Ascending aorta (tissue), 2 donors: ENCODE measurements at regions not wholly inside any gene's neighbourhood (a gene's known extent, or its start where the extent isn't known, plus 50 kb on each side); places are given as distances from the start of the nearest gene placed in this dataset.

Source experiments
- DNase-seq, 2 donors: peaks; one replicate each; pipeline ENCODE4 v3.0.0-alpha.2; 2019; ENCODE audit warnings: low spot score in 2 of 2
- H3K27ac ChIP-seq, 2 donors: fragments of 200-600 bp; sonication (generic); one replicate each; pipeline ENCODE4 v1.5.1; 2016 to 2017; ENCODE audit warnings: mild to moderate bottlenecking in 1 of 2
- H3K27me3 ChIP-seq: fragments of 200-600 bp; sonication (generic); one replicate; pipeline ENCODE4 v1.5.1; 2017
- H3K36me3 ChIP-seq, 2 donors: fragments of 200-600 bp; sonication (generic); one replicate each; pipeline ENCODE4 v1.5.1; 2016
- H3K4me1 ChIP-seq, 2 donors: fragments of 200-600 bp; sonication (generic); one replicate each; pipeline ENCODE4 v1.5.1; 2016 to 2017; ENCODE audit warnings: mild to moderate bottlenecking in 1 of 2
- H3K4me3 ChIP-seq, 2 donors: fragments of 200-600 bp; sonication (generic); one replicate each; pipeline ENCODE4 v1.5.1; 2016 to 2017; ENCODE audit warnings: mild to moderate bottlenecking in 1 of 2
- H3K9me3 ChIP-seq, 2 donors: fragments of 200-600 bp; sonication (generic); one replicate each; pipeline ENCODE4 v1.5.1; 2016
- intact Hi-C: fragments of 100-400 bp; cut with DNase I; formaldehyde crosslinking; loops from one replicate; pipeline ENCODE4 v1.15.1; 2023
- TF ChIP-seq, protein P1 (sequence below), 3 experiments: fragments of 200-600 bp in 2 of 3; fragments of 450-650 bp in 1 of 3; sonication (generic) in 2 of 3; IDR thresholded peaks; one replicate each; pipeline ENCODE4 v1.5.1; 2016 to 2019; ENCODE audit warnings: antibody characterized with exemption in 3 of 3, mild to moderate bottlenecking in 1 of 3, moderate library complexity in 1 of 3

DNA sequence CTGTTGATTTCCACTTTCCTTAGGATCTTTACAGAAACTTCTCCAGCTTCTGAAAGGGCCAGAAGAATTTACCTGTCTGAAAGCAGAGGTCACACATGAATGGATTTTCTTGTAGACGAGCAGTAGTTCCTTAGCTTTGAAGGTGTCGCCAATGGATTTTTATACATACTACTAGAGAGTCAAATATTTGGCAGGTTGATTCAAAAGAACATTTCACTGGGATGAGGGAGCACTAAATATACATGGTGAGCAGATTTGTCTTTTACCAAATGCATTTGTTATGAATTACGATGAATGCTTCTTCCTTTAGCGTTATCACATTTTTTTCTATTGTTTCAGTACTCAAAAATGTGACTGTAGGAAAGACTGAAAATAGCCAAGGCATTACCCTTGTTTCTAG is 162.3 kb downstream of the PAX1 start:
- no peaks in the 10 kb centered on the region for H3K9me3 ChIP-seq
- H3K36me3 ChIP-seq = no peaks in the 10 kb centered on the region
- no peak overlapping the region for H3K27ac ChIP-seq
- no peak overlapping the region for H3K4me3 ChIP-seq
- H3K27me3 ChIP-seq = no peaks in the 10 kb centered on the region
- no peak for DNase-seq
- TF ChIP-seq, protein P1, sequence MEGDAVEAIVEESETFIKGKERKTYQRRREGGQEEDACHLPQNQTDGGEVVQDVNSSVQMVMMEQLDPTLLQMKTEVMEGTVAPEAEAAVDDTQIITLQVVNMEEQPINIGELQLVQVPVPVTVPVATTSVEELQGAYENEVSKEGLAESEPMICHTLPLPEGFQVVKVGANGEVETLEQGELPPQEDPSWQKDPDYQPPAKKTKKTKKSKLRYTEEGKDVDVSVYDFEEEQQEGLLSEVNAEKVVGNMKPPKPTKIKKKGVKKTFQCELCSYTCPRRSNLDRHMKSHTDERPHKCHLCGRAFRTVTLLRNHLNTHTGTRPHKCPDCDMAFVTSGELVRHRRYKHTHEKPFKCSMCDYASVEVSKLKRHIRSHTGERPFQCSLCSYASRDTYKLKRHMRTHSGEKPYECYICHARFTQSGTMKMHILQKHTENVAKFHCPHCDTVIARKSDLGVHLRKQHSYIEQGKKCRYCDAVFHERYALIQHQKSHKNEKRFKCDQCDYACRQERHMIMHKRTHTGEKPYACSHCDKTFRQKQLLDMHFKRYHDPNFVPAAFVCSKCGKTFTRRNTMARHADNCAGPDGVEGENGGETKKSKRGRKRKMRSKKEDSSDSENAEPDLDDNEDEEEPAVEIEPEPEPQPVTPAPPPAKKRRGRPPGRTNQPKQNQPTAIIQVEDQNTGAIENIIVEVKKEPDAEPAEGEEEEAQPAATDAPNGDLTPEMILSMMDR (IDR thresholded peaks at IDR 0.05) = no peak
- intact Hi-C loops = no loop called here
- H3K4me1 ChIP-seq = no peaks in the 10 kb centered on the region

DNA sequence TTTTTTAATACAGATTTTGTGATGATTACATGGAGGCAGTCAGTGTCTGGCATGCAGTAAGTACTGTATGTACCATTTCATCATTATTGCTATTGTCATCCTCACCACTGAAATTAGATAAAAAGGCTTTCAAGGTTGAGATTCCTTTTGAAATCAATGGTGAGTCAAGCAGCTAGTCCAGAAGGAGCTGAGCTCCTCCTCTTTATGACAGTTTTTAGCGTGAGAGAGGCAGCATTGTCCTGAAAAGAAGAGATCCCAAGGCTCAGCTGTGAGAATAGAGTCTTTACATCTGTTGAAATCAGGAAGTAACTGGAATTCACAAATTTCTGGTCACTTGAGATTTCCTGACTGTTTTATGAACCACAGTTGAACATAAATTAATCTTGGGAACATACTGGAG is 161.9 kb downstream of the PAX1 start:
- H3K36me3 ChIP-seq = no peaks in the 10 kb centered on the region
- no peaks in the 10 kb centered on the region for H3K4me1 ChIP-seq
- no peak overlapping the region for H3K27ac ChIP-seq
- H3K4me3 ChIP-seq = no peak overlapping the region
- TF ChIP-seq, protein P1 (IDR thresholded peaks at IDR 0.05) = no peak
- no peaks in the 10 kb centered on the region for H3K27me3 ChIP-seq
- no peak for DNase-seq
- H3K9me3 ChIP-seq = no peaks in the 10 kb centered on the region
- intact Hi-C loops = no loop called here

DNA sequence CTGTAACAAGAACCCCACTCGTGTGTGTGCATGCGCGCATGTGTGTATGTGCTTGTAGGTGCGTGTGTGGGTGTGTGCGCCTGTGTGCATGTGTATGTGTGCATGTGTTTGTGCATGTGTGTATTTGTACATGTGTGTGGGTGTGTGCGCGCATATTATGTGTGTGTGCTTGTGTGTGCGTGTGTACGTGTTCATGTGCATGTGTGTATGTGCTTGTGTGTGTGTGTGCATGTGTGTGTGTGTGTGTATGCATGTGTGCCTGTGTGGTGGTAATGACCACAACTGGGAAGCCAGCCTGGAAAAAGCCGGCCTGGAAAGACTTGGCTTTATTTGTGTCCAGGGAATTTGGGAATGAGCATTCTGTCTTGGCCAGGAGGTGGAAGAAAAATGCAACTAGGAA is 157.5 kb downstream of the PAX1 start:
- intact Hi-C loops = no loop called here
- Histone ChIP-seq H3K27ac (no peak overlapping the region), H3K27me3 (no peaks in the 10 kb centered on the region), H3K4me3 (no peak overlapping the region), H3K36me3 (no peaks in the 10 kb centered on the region), H3K9me3 (no peaks in the 10 kb centered on the region), H3K4me1 (no peaks in the 10 kb centered on the region)
- no peak for DNase-seq
- TF ChIP-seq, protein P1 (IDR thresholded peaks at IDR 0.05) = no peak

DNA sequence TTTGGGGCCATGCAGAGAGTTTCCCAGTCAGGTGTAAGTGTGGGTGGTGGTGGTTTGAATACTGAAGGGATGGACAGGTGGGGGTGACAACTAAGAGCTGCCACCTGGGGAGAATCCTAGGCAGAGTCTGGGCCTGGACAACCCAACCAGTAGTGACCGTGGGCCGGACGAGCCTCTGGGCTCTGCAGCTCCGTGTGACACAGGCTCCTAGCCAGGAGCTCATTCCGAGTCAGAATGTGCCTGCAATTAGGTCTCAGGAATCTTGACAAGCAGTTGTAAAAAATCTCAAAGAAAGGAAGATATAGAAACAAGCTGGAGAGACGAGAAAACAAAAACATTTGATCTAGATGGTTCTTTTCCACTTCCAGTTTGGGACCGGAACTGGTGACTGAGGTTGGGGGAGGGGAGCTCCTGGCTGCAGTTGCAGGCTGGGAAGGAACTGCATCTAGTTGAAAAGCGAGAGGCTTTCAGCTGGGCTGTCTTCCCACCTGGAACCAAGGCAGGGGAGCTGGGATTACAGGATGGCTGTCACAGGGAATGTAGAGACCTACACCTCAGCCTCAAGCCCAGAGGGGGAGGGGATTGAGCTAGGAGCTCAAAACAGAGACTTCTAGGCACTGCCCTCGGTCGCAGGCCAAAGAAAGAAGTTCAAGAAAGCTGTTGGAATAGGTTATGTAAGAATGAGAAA is 156.9 kb downstream of the PAX1 start:
- Histone ChIP-seq H3K27ac (no peak overlapping the region), H3K9me3 (no peaks in the 10 kb centered on the region), H3K36me3 (no peaks in the 10 kb centered on the region), H3K4me1 (no peaks in the 10 kb centered on the region), H3K27me3 (no peaks in the 10 kb centered on the region), H3K4me3 (no peak overlapping the region)
- TF ChIP-seq, protein P1 (IDR thresholded peaks at IDR 0.05) = no peak
- intact Hi-C loops = no loop called here
- no peak for DNase-seq

DNA sequence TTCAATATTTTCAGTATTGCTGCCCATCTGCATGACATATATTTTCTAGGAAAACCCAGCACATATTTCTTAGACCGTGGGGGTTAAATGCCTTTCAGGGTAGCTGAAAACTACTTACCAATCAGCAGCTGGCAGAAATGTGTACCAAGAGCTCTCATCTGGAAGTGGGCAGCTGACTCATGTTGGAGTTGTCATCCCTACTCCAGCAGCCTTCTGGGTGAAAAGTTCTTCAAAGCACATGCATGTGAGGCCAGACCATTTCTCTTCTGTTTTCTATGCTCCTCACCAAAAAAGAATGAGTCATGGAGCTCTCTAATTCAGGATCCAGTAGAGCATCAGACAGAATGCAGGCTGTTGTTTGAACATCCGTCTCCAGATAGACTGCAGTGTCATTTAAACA is 135.5 kb downstream of the PAX1 start:
- no peaks in the 10 kb centered on the region for H3K27me3 ChIP-seq
- H3K36me3 ChIP-seq = no peaks in the 10 kb centered on the region
- no peak overlapping the region for H3K27ac ChIP-seq
- intact Hi-C loops = no loop called here
- no peaks in the 10 kb centered on the region for H3K4me1 ChIP-seq
- no peak for DNase-seq
- H3K4me3 ChIP-seq = no peak overlapping the region
- no peaks in the 10 kb centered on the region for H3K9me3 ChIP-seq
- TF ChIP-seq, protein P1 (IDR thresholded peaks at IDR 0.05) = no peak

DNA sequence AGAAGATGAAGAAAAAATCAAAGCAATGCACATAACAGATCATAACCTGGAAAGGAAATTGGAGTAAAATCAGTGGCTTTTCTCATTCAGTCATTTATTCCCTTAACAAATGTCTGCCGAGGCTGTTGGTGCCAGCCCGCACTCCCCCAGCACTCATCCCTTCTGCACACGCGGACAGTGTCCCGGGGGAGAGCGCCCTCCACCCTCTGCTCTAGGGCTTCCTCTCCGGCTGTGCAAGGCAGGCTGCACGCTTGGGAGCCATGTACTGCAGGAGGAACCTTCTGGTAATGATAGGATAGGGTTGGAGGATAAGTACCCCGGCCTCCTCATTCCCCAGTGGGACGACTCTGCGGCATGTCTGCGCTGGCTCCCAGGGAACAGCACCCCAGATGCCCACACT is 134.5 kb downstream of the PAX1 start:
- H3K4me3 ChIP-seq = no peak overlapping the region
- no peak for DNase-seq
- H3K27me3 ChIP-seq = no peaks in the 10 kb centered on the region
- TF ChIP-seq, protein P1 (IDR thresholded peaks at IDR 0.05) = no peak
- no peak overlapping the region for H3K27ac ChIP-seq
- H3K4me1 ChIP-seq = no peaks in the 10 kb centered on the region
- H3K36me3 ChIP-seq = no peaks in the 10 kb centered on the region
- intact Hi-C loops = no loop called here
- H3K9me3 ChIP-seq = no peaks in the 10 kb centered on the region
